HEK293T (cell line): ENCODE measurements at regions not wholly inside any gene's neighbourhood (a gene's known extent, or its start where the extent isn't known, plus 50 kb on each side); places are given as distances from the start of the nearest gene placed in this dataset.

Experiments used
- CTCF ChIA-PET: fragments of 350-600 bp; formaldehyde crosslinking; extraction: SDS; loops from one replicate; lab custom pipeline; 2021; ENCODE audit warnings: antibody characterized with exemption, inconsistent platforms; lab: Yijun Ruan, JAX
- POLR2A ChIA-PET: fragments of 350-600 bp; formaldehyde crosslinking; extraction: SDS; loops from one replicate; lab custom pipeline; 2020; ENCODE audit warnings: antibody characterized with exemption, inconsistent platforms; lab: Yijun Ruan, JAX
- DNase-seq: peaks from one replicate; pipeline ENCODE4 v3.0.0; 2012; ENCODE audit warnings: mixed read lengths; ENCODE audit errors: extremely low spot score
- ARNT ChIP-seq: fragments of 450-650 bp; IDR thresholded peaks from 2 replicates; pipeline ENCODE4 v1.6.1; 2017; ENCODE audit warnings: mild to moderate bottlenecking
- BHLHE40 ChIP-seq: fragments of 450-650 bp; IDR thresholded peaks from 2 replicates; pipeline ENCODE4 v1.6.1; 2016; ENCODE audit warnings: mild to moderate bottlenecking, moderate library complexity, borderline replicate concordance
- CTBP1 ChIP-seq: fragments of 450-650 bp; IDR thresholded peaks from 2 replicates; pipeline ENCODE4 v1.6.1; 2016; ENCODE audit warnings: borderline replicate concordance
- ELF4 ChIP-seq: fragments of 450-650 bp; IDR thresholded peaks from 2 replicates; pipeline ENCODE4 v1.6.1; 2017; ENCODE audit warnings: antibody characterized with exemption
- FOXA1 ChIP-seq: fragments of 450-650 bp; IDR thresholded peaks from 2 replicates; pipeline ENCODE4 v1.6.1; 2016; ENCODE audit warnings: mild to moderate bottlenecking
- FOXK2 ChIP-seq: fragments of 450-650 bp; IDR thresholded peaks from 2 replicates; pipeline ENCODE4 v1.6.1; 2016; ENCODE audit warnings: mild to moderate bottlenecking
- FOXM1 ChIP-seq: fragments of 450-650 bp; IDR thresholded peaks from 2 replicates; pipeline ENCODE4 v1.6.1; 2017; ENCODE audit warnings: mild to moderate bottlenecking, borderline replicate concordance
- HDGF ChIP-seq: fragments of 450-650 bp; IDR thresholded peaks from 2 replicates; pipeline ENCODE4 v1.6.1; 2017; ENCODE audit warnings: antibody characterized with exemption, borderline replicate concordance
- L3MBTL2 ChIP-seq: fragments of 450-650 bp; conservative IDR thresholded peaks from 2 replicates; pipeline ENCODE4 v1.6.1; 2016; ENCODE audit warnings: mild to moderate bottlenecking
- LEF1 ChIP-seq: fragments of 450-650 bp; IDR thresholded peaks from 2 replicates; pipeline ENCODE4 v1.6.1; 2017; ENCODE audit warnings: mild to moderate bottlenecking, borderline replicate concordance
- NFRKB ChIP-seq: fragments of 450-650 bp; IDR thresholded peaks from 2 replicates; pipeline ENCODE4 v1.6.1; 2016; ENCODE audit warnings: mild to moderate bottlenecking, moderate library complexity
- SP1 ChIP-seq: fragments of 450-650 bp; IDR thresholded peaks from 2 replicates; pipeline ENCODE4 v1.6.1; 2017
- SUZ12 ChIP-seq: fragments of 450-650 bp; IDR thresholded peaks from 2 replicates; pipeline ENCODE4 v1.6.1; 2016; ENCODE audit warnings: mild to moderate bottlenecking
- TARDBP ChIP-seq: fragments of 450-650 bp; IDR thresholded peaks from 2 replicates; pipeline ENCODE4 v1.6.1; 2016
- ZNF384 ChIP-seq: fragments of 450-650 bp; IDR thresholded peaks from 2 replicates; pipeline ENCODE4 v1.6.1; 2016
- TF ChIP-seq, protein P1 (sequence below): fragments of 450-650 bp; IDR thresholded peaks from 2 replicates; pipeline ENCODE4 v1.6.1; 2016

- DNase-seq: no peak
- CTCF ChIA-PET: no interaction called here
- POLR2A ChIA-PET: no interaction called here
- TF ChIP-seq SP1 (no peak), ARNT (no peak), SUZ12 (no peak), L3MBTL2 (no peak), LEF1 (no peak), NFRKB (no peak), BHLHE40 (no peak), TARDBP (no peak), ELF4 (no peak), FOXK2 (no peak), FOXA1 (no peak), HDGF (no peak)
- TF ChIP-seq, protein P1, sequence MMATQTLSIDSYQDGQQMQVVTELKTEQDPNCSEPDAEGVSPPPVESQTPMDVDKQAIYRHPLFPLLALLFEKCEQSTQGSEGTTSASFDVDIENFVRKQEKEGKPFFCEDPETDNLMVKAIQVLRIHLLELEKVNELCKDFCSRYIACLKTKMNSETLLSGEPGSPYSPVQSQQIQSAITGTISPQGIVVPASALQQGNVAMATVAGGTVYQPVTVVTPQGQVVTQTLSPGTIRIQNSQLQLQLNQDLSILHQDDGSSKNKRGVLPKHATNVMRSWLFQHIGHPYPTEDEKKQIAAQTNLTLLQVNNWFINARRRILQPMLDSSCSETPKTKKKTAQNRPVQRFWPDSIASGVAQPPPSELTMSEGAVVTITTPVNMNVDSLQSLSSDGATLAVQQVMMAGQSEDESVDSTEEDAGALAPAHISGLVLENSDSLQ: no peak
Measured at GRCh38 chr13:44739539-44739938, 163.4 kb upstream of the TSC22D1 start.

DNA sequence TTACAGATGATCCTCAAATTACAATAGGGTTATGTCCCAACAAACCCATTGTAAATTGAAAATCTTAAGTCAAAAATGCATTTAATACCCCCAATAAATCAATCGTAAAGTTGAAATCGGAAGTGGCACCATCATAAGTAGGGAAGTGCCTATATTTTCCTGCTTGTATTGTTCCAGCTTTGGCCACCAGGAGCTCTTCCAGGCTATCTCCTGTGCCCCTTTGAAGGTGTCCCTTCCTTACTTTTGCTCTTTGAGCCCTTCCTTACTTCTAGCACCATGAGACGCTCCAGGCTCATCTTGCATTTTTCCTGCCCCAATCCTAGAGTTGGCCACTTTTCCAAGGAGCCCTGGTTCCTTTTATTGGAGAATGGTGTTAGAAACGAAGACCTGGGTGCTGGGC, 163.0 kb upstream of the TSC22D1 start:
- CTCF ChIA-PET: no interaction called here
- DNase-seq: peak; percentile 23
- POLR2A ChIA-PET: no interaction called here
- TF ChIP-seq, protein P1: 0 out of 2 replicates have a peak, but pooled peaks have one; percentile 24
- TF ChIP-seq BHLHE40: no peak

GRCh38 chr13:44738463-44738862, 162.3 kb upstream of the TSC22D1 start:
- DNase-seq: no peak
- POLR2A ChIA-PET: no interaction called here
- CTCF ChIA-PET: no interaction called here
- no peak for TF ChIP-seq ZNF384
- no peak for TF ChIP-seq LEF1
- TF ChIP-seq ELF4: no peak
- TF ChIP-seq SUZ12: no peak
- TF ChIP-seq SP1: no peak
- TF ChIP-seq ARNT: no peak
- no peak for TF ChIP-seq FOXA1
- TF ChIP-seq CTBP1: no peak
- TF ChIP-seq FOXK2: no peak
- no peak for TF ChIP-seq TARDBP
- TF ChIP-seq, protein P1: no peak

DNA sequence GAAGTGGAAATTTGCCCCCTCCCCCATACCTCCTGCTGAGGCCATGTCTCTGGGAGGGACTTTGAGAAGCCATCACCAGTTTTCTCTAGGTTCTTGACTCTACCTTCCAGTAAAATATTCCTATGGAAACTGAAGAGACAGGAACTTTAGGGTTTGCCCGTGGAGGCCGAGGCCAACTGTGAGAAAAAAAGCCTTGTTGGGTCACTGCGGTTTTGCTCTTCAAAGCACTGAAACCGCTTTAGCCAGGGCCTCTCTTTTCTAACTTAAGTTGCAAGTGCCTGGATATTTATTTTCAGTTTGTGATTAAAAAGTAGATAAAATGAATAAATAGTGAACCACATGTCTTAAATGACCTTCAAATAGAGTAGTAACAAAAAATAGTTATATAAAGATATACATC, 159.7 kb upstream of the TSC22D1 start:
- DNase-seq: no peak
- no peak for TF ChIP-seq L3MBTL2
- TF ChIP-seq ZNF384: no peak
- TF ChIP-seq CTBP1: no peak
- TF ChIP-seq NFRKB: no peak
- no peak for TF ChIP-seq LEF1
- TF ChIP-seq ARNT: no peak
- no peak for TF ChIP-seq ELF4
- TF ChIP-seq FOXA1: no peak
- TF ChIP-seq FOXM1: no peak
- TF ChIP-seq FOXK2: no peak
- TF ChIP-seq HDGF: no peak
- no peak for TF ChIP-seq SP1
- no peak for TF ChIP-seq TARDBP
- TF ChIP-seq BHLHE40: no peak
- no peak for TF ChIP-seq SUZ12
- TF ChIP-seq, protein P1: no peak
- CTCF ChIA-PET: no interaction called here

GRCh38 chr13:44734201-44734707, 158.1 kb upstream of the TSC22D1 start:
- no peak for TF ChIP-seq NFRKB
- no peak for TF ChIP-seq FOXM1
- TF ChIP-seq TARDBP: no peak
- TF ChIP-seq L3MBTL2: no peak
- no peak for TF ChIP-seq ZNF384
- DNase-seq: no peak
- CTCF ChIA-PET: no interaction called here
- POLR2A ChIA-PET: no interaction called here

More for the DNA sequence above, 159.7 kb upstream of the TSC22D1 start:
- POLR2A ChIA-PET: no interaction called here

DNA sequence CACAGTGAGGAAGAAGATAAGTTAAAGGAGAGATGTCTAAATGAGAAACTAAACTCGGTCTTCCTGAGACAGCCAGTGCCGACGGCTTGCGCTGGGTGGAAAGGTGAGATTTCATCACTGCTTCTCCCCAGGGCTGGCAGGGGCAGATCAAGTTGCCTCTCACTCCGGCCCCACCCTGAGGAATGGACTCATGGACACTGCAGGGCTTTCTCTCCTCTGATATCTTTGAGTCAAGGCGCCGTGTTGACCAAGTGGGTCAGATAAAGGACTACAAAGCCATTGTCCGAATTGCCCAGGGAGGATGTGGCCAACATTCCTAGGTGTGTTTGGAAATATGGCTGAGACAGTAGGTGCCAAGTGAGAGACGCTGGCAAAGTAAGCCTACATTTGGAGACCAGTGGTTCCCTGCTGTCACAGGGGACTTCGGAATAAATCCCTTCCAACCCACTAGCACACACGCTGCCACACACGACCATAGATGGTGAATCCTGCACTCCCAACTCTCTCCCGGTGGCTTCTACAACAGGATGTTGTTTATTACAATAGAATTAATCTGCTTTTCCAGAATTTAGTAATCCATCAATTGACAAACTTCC, 156.5 kb upstream of the TSC22D1 start:
- ChIA-PET POLR2A (no interaction called here), CTCF (no interaction called here)
- TF ChIP-seq L3MBTL2 (no peak), NFRKB (no peak), TARDBP (no peak), CTBP1 (no peak), FOXM1 (no peak), LEF1 (no peak), BHLHE40 (no peak), SUZ12 (no peak), HDGF (no peak), FOXA1 (no peak), ZNF384 (no peak), ARNT (no peak), FOXK2 (no peak), ELF4 (no peak)
- TF ChIP-seq, protein P1: no peak
- no peak for DNase-seq
